Lower lobe of right lung (tissue), 2 donors: ENCODE measurements at regions not wholly inside any gene's neighbourhood (a gene's known extent, or its start where the extent isn't known, plus 50 kb on each side); places are given as distances from the start of the nearest gene placed in this dataset.

Experiments
- ATAC-seq, 2 donors: fragments of 200-7000 bp; cut with Tn5 transposase; one replicate each; pipeline ENCODE4 v1.9.1; 2020 to 2022; ENCODE audit warnings: mild to moderate bottlenecking in 2 of 2, moderate library complexity in 2 of 2
- DNase-seq: peaks from one replicate; pipeline ENCODE4 v3.0.0-alpha.2; 2020
- H3K27ac ChIP-seq: fragments of 200-600 bp; one replicate; pipeline ENCODE4 v1.8.0; 2022
- H3K27me3 ChIP-seq: fragments of 200-600 bp; one replicate; pipeline ENCODE4 v1.8.0; 2022; ENCODE audit warnings: low read depth
- H3K36me3 ChIP-seq: fragments of 200-600 bp; one replicate; pipeline ENCODE4 v1.8.0; 2022; ENCODE audit warnings: mild to moderate bottlenecking
- H3K4me1 ChIP-seq: fragments of 200-600 bp; one replicate; pipeline ENCODE4 v1.8.0; 2022
- H3K4me3 ChIP-seq: fragments of 200-600 bp; one replicate; pipeline ENCODE4 v1.8.0; 2022; ENCODE audit warnings: mild to moderate bottlenecking
- H3K9me3 ChIP-seq: fragments of 200-600 bp; one replicate; pipeline ENCODE4 v1.8.0; 2022
- CTCF ChIP-seq: fragments of 200-600 bp; IDR thresholded peaks from one replicate; pipeline ENCODE4 v1.8.0; 2022; ENCODE audit warnings: antibody characterized with exemption, mild to moderate bottlenecking
- intact Hi-C: fragments of 100-400 bp; cut with DNase I; formaldehyde crosslinking; loops from one replicate; pipeline ENCODE4 v1.11.0; 2022
- donor health status: DM: no; HTN: yes; CAD: no; lungs with severe emphysema.

- no peak for ATAC-seq
Measured at GRCh38 chr10:117914334-117914733, 132.4 kb downstream of the RAB11FIP2 start.

GRCh38 chr10:117920956-117921355 is 125.8 kb downstream of the RAB11FIP2 start:
- DNase-seq, result no peak
- Histone ChIP-seq H3K4me1 (no peaks in the 10 kb centered on the region), H3K27ac (no peak overlapping the region), H3K36me3 (no peaks in the 10 kb centered on the region), H3K9me3 (no peaks in the 10 kb centered on the region), H3K27me3 (no peaks in the 10 kb centered on the region), H3K4me3 (no peak overlapping the region)
- intact Hi-C loops, result no loop called here
- TF ChIP-seq CTCF, result no peak
- ATAC-seq, result no peak

More at GRCh38 chr10:117914334-117914733, 132.4 kb downstream of the RAB11FIP2 start:
- no peak overlapping the region for H3K27ac ChIP-seq
- no peak overlapping the region for H3K4me3 ChIP-seq
- H3K9me3 ChIP-seq, result no peaks in the 10 kb centered on the region
- TF ChIP-seq CTCF, result no peak
- intact Hi-C loops, result no loop called here
- no peaks in the 10 kb centered on the region for H3K4me1 ChIP-seq
- DNase-seq, result no peak
- peaks cover 5% of the 10 kb centered on the region for H3K27me3 ChIP-seq
- no peaks in the 10 kb centered on the region for H3K36me3 ChIP-seq

- no peak for DNase-seq
- intact Hi-C loops, result no loop called here
- H3K9me3 ChIP-seq, result no peaks in the 10 kb centered on the region
- ATAC-seq, result no peak
- no peak overlapping the region for H3K27ac ChIP-seq
- H3K27me3 ChIP-seq, result no peaks in the 10 kb centered on the region
- no peaks in the 10 kb centered on the region for H3K4me1 ChIP-seq
- no peak overlapping the region for H3K4me3 ChIP-seq
- TF ChIP-seq CTCF, result no peak
- no peaks in the 10 kb centered on the region for H3K36me3 ChIP-seq
Measured at GRCh38 chr10:117921421-117921820, 125.3 kb downstream of the RAB11FIP2 start.

GRCh38 chr10:117924820-117925219 is 121.9 kb downstream of the RAB11FIP2 start:
- H3K4me3 ChIP-seq, result no peak overlapping the region
- H3K36me3 ChIP-seq, result no peaks in the 10 kb centered on the region
- H3K9me3 ChIP-seq, result no peaks in the 10 kb centered on the region
- intact Hi-C loops, result no loop called here
- H3K27me3 ChIP-seq, result no peaks in the 10 kb centered on the region
- TF ChIP-seq CTCF, result no peak
- ATAC-seq (no peak), DNase-seq (no peak)
- H3K4me1 ChIP-seq, result no peaks in the 10 kb centered on the region
- H3K27ac ChIP-seq, result no peak overlapping the region

GRCh38 chr10:117925369-117925768 is 121.4 kb downstream of the RAB11FIP2 start:
- no peaks in the 10 kb centered on the region for H3K27me3 ChIP-seq
- ATAC-seq, result no peak
- no peaks in the 10 kb centered on the region for H3K4me1 ChIP-seq
- H3K4me3 ChIP-seq, result no peak overlapping the region
- no peak for TF ChIP-seq CTCF
- no peaks in the 10 kb centered on the region for H3K9me3 ChIP-seq
- H3K27ac ChIP-seq, result no peak overlapping the region
- intact Hi-C loops, result no loop called here
- no peaks in the 10 kb centered on the region for H3K36me3 ChIP-seq
- DNase-seq, result no peak

- Histone ChIP-seq H3K27me3 (no peaks in the 10 kb centered on the region), H3K4me1 (no peaks in the 10 kb centered on the region), H3K27ac (no peak overlapping the region), H3K36me3 (no peaks in the 10 kb centered on the region), H3K4me3 (no peak overlapping the region), H3K9me3 (no peaks in the 10 kb centered on the region)
- ATAC-seq, result no peak
- intact Hi-C loops, result no loop called here
- TF ChIP-seq CTCF, result no peak
- DNase-seq, result no peak
Measured at GRCh38 chr10:117926491-117926890, 120.2 kb downstream of the RAB11FIP2 start.
